Heart left ventricle (tissue), 16 donors: ENCODE measurements at regions not wholly inside any gene's neighbourhood (a gene's known extent, or its start where the extent isn't known, plus 50 kb on each side); places are given as distances from the start of the nearest gene placed in this dataset.

ENCODE experiments used
- ATAC-seq, 4 donors: fragments of 200-7000 bp; cut with Tn5 transposase; one replicate each; pipeline ENCODE4 v1.9.1; 2020 to 2022; ENCODE audit warnings: moderate library complexity in 4 of 4, mild to moderate bottlenecking in 3 of 4, moderate number of reproducible peaks in 1 of 4
- DNase-seq, 5 donors: peaks; one replicate each; pipeline ENCODE4 v3.0.0-alpha.2; 2020
- H3K27ac ChIP-seq, 12 donors: fragments of 200-600 bp; sonication (generic) in 4 of 12; one replicate each; pipeline versions ENCODE4 v1.5.0 to v1.8.0; 2016 to 2022; ENCODE audit warnings: mild to moderate bottlenecking in 2 of 12
- H3K27me3 ChIP-seq, 9 donors: fragments of 200-600 bp; sonication (generic) in 2 of 9; one replicate each; pipeline versions ENCODE4 v1.5.1 to v1.8.0; 2016 to 2022; ENCODE audit warnings: mild to moderate bottlenecking in 3 of 9
- H3K36me3 ChIP-seq, 9 donors: fragments of 200-600 bp; sonication (generic) in 2 of 9; one replicate each; pipeline versions ENCODE4 v1.5.0 to v1.8.0; 2018 to 2022; ENCODE audit warnings: mild to moderate bottlenecking in 2 of 9
- H3K4me1 ChIP-seq, 12 donors: fragments of 200-600 bp; sonication (generic) in 4 of 12; one replicate each; pipeline versions ENCODE4 v1.5.0 to v1.8.0; 2016 to 2022; ENCODE audit warnings: mild to moderate bottlenecking in 3 of 12
- H3K4me3 ChIP-seq, 12 donors: fragments of 200-600 bp; sonication (generic) in 4 of 12; one replicate each; pipeline versions ENCODE4 v1.5.0 to v1.8.0; 2017 to 2022; ENCODE audit warnings: mild to moderate bottlenecking in 9 of 12, moderate library complexity in 4 of 12
- H3K9me3 ChIP-seq, 12 donors: fragments of 200-600 bp; sonication (generic) in 4 of 12; one replicate each; pipeline versions ENCODE4 v1.5.0 to v1.8.0; 2016 to 2022; ENCODE audit warnings: mild to moderate bottlenecking in 1 of 12
- CTCF ChIP-seq, 12 donors: fragments of 200-600 bp; sonication (generic) in 4 of 12; IDR thresholded peaks; one replicate each; pipeline versions ENCODE4 v1.5.0 to v1.8.0; 2018 to 2022; ENCODE audit warnings: antibody characterized with exemption in 12 of 12, mild to moderate bottlenecking in 5 of 12
- POLR2A ChIP-seq, 2 donors: fragments of 450-650 bp; IDR thresholded peaks; one replicate each; pipeline ENCODE4 v1.6.1; 2017; ENCODE audit warnings: antibody characterized with exemption in 2 of 2, mild to moderate bottlenecking in 2 of 2, moderate library complexity in 2 of 2
- WGBS, 4 donors: extraction: QIAGEN DNeasy Blood & Tissue Kit in 2 of 4; methylation state at CpG; one replicate each; pipeline versions ENCODE4 v1.1.5 to v1.1.7; 2013 to 2018; 5-methylcytosine and 5-hydroxymethylcytosine counted together
- intact Hi-C, 10 donors: fragments of 100-400 bp; cut with DNase I; formaldehyde crosslinking; loops; one replicate each; pipeline versions ENCODE4 v1.11.1 to v1.14.2; 2022
- donor health status: ischemic (EF 13 %, LVEDD 7.1; RV severe dilation, severe dysfunction).
- donor health status: healthy with polysubstance abuse.
- donor health status: DM: no; HTN: yes; CAD: no.
- donor health status: DM: no; HTN: no; CAD: no.
- donor health status: ischemic (EF 25% LVEDD 6.9; RV normal size, moderate dysfunction).
- donor health status: ischemic (EF 25% LVEDD 5.7; RV mildly dilated, moderate dysfunction).
- donor health status: healthy.
- donor health status: DM: yes; HTN: yes; CAD: no.
- donor health status: ischemic (EF 35%, LVEDD 5.7; RV mildly dilated, moderate dysfunction).
- donor health status: nonischemic (EF 11% LVEDD 7.7; RV severe dilation, severe dysfunction).
- donor health status: DM: yes; HTN: yes; CAD: no.
- donor health status: PGD.
- donor health status: ischemic (EF 29% LVEDD 5.4; RV normal size, mild dysfunction).
- donor health status: nonischemic (EF 23%, LVEDD 6.1; RV moderate dilation, normal function).

GRCh38 chr18:25497151-25497794 lies 145.3 kb upstream of the ZNF521 start:
- ATAC-seq = no peak
- H3K36me3 ChIP-seq = no peaks in the 10 kb centered on the region
- 85 to 91% (median 86%) methylated on average over 2 of the region's 2 CpGs for WGBS, 4 donors

GRCh38 chr18:25496544-25496943 lies 144.6 kb upstream of the ZNF521 start:
- Histone ChIP-seq H3K4me1 (no peaks in the 10 kb centered on the region), H3K36me3 (no peaks in the 10 kb centered on the region), H3K9me3 (peaks cover 0 to 29% (median 2%) of the 10 kb centered on the region in 12 donors), H3K4me3 (no peak overlapping the region), H3K27ac (no peak overlapping the region), H3K27me3 (no peaks in the 10 kb centered on the region)
- ATAC-seq = no peak
- intact Hi-C loops = no loop called here
- 41 to 59% (median 43%) methylated on average over 2 of the region's 2 CpGs for WGBS, 4 donors
- DNase-seq = no peak
- TF ChIP-seq POLR2A (IDR thresholded peaks at IDR 0.05) = no peak
- no peak for TF ChIP-seq CTCF (IDR thresholded peaks at IDR 0.05)

More at GRCh38 chr18:25497151-25497794, 145.3 kb upstream of the ZNF521 start:
- Histone ChIP-seq H3K9me3 (peaks cover 0 to 29% (median 2%) of the 10 kb centered on the region in 12 donors), H3K27me3 (no peaks in the 10 kb centered on the region), H3K4me1 (no peaks in the 10 kb centered on the region), H3K4me3 (no peak overlapping the region), H3K27ac (no peak overlapping the region)
- TF ChIP-seq CTCF (IDR thresholded peaks at IDR 0.05) = no peak
- no peak for TF ChIP-seq POLR2A (IDR thresholded peaks at IDR 0.05)
- no peak for DNase-seq
- intact Hi-C loops = no loop called here

- no peaks in the 10 kb centered on the region for H3K36me3 ChIP-seq
- no peak for TF ChIP-seq POLR2A (IDR thresholded peaks at IDR 0.05)
- no peak for TF ChIP-seq CTCF (IDR thresholded peaks at IDR 0.05)
- no peak overlapping the region for H3K4me3 ChIP-seq
- intact Hi-C loops = no loop called here
- no peak for ATAC-seq
- H3K27me3 ChIP-seq = no peaks in the 10 kb centered on the region
- WGBS, 4 donors = 47 to 60% (median 49%) methylated on average over 1 of the region's 1 CpG
- peaks cover 0 to 29% (median 2%) of the 10 kb centered on the region in 12 donors for H3K9me3 ChIP-seq
- DNase-seq = no peak
- H3K4me1 ChIP-seq = no peaks in the 10 kb centered on the region
- H3K27ac ChIP-seq = no peak overlapping the region
Measured at GRCh38 chr18:25495606-25496005, 143.6 kb upstream of the ZNF521 start.

DNA sequence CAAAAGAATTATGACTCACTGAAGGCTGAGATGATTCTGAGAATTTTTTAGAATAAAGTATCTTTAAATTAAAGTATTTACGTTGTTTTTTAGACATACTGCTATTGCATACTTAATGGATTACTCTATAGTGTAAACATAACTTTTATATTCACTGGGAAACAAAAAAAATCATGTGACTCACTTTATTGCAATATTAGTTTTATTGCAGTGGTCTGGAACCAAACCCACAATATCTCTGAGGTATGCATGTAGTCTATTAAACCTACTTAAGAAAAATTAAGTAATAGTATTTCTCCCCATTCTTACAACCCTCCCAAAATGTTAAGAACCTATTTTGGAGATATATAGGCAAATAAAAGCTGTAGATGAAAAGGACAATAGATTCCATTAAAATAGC lies 142.9 kb upstream of the ZNF521 start:
- ATAC-seq = no peak
- DNase-seq = no peak
- no peaks in the 10 kb centered on the region for H3K36me3 ChIP-seq
- peaks cover 0 to 29% (median 2%) of the 10 kb centered on the region in 12 donors for H3K9me3 ChIP-seq
- 69 to 80% (median 72%) methylated on average over 1 of the region's 1 CpG for WGBS, 4 donors
- TF ChIP-seq POLR2A (IDR thresholded peaks at IDR 0.05) = no peak
- TF ChIP-seq CTCF (IDR thresholded peaks at IDR 0.05) = no peak
- no peak overlapping the region for H3K4me3 ChIP-seq
- H3K27ac ChIP-seq = no peak overlapping the region
- no peaks in the 10 kb centered on the region for H3K4me1 ChIP-seq
- no peaks in the 10 kb centered on the region for H3K27me3 ChIP-seq
- intact Hi-C loops = loop anchor here in 1 of 10 donors (5.0 kb wide), 1 partner anchor 47 kb away; no protein-coding TSS in a partner anchor
